IMR-90 (cell line): ENCODE measurements at regions not wholly inside any gene's neighbourhood (a gene's known extent, or its start where the extent isn't known, plus 50 kb on each side); places are given as distances from the start of the nearest gene placed in this dataset.
A peak's percentile ranks its signal among the peaks of the same experiment; 100 is the strongest.

Experiments used
- ATAC-seq: fragments of 200-7000 bp; cut with Tn5 transposase; 2 replicates; pipeline ENCODE4 v1.9.1; 2020; ENCODE audit warnings: low read depth, mild to moderate bottlenecking, moderate library complexity
- BruUV-seq: library from RNA; stranded (reverse); fragments of 400-500 nt; replicated peaks from 2 replicates; lab custom pipeline; 2021; lab: Mats Ljungman, UMichigan
- CTCF ChIA-PET: fragments of 300-600 bp; formaldehyde crosslinking; extraction: SDS; loops from one replicate; lab custom pipeline; 2021; ENCODE audit warnings: antibody characterized with exemption; lab: Yijun Ruan, JAX
- POLR2A ChIA-PET: fragments of 300-600 bp; sonication (Branson Sonifier 250); formaldehyde crosslinking; loops from one replicate; lab custom pipeline; 2022; ENCODE audit warnings: antibody characterized with exemption; ENCODE audit not compliant: unreplicated experiment; lab: Charles Lee
- DNase-seq: peaks from one replicate; pipeline ENCODE4 v3.0.0; 2013
- H2AFZ ChIP-seq: replicated peaks from 2 replicates; pipeline ENCODE3; 2013; ENCODE audit warnings: low read length, mild to moderate bottlenecking; ENCODE audit not compliant: poor library complexity
- H2AK5ac ChIP-seq: 2 replicates; pipeline ENCODE4 v1.6.1; 2013; ENCODE audit warnings: low read depth, low read length, inconsistent platforms
- H2AK9ac ChIP-seq: replicated peaks from 2 replicates; pipeline ENCODE3; 2013; ENCODE audit warnings: mild to moderate bottlenecking, low read depth, low read length, moderate library complexity; ENCODE audit not compliant: poor library complexity
- H2BK120ac ChIP-seq: 2 replicates; pipeline ENCODE4 v1.6.1; 2013; ENCODE audit warnings: low read depth, low read length, inconsistent platforms
- H2BK15ac ChIP-seq: 3 replicates; pipeline ENCODE4 v1.6.1; 2013; ENCODE audit warnings: low read depth, low read length, inconsistent platforms
- H2BK20ac ChIP-seq: 2 replicates; pipeline ENCODE4 v1.6.1; 2013; ENCODE audit warnings: low read depth, mild to moderate bottlenecking, inconsistent platforms, low read length, moderate library complexity
- H2BK5ac ChIP-seq: 2 replicates; pipeline ENCODE4 v1.6.1; 2013; ENCODE audit warnings: mild to moderate bottlenecking, low read depth, low read length, inconsistent platforms; ENCODE audit not compliant: poor library complexity, severe bottlenecking
- H3K14ac ChIP-seq: replicated peaks from 2 replicates; pipeline ENCODE4 v1.6.1; 2013; ENCODE audit warnings: low read depth, low read length, inconsistent platforms
- H3K18ac ChIP-seq: 2 replicates; pipeline ENCODE4 v1.6.1; 2013; ENCODE audit warnings: low read depth, low read length, control low read depth
- H3K23ac ChIP-seq: 2 replicates; pipeline ENCODE4 v1.6.1; 2013; ENCODE audit warnings: low read depth, low read length, inconsistent platforms
- H3K27ac ChIP-seq: 2 replicates; pipeline ENCODE4 v1.5.1; 2013; ENCODE audit warnings: mild to moderate bottlenecking, control low read depth, low read length; ENCODE audit not compliant: insufficient read depth
- H3K27me3 ChIP-seq: 2 replicates; pipeline ENCODE4 v1.6.1; 2013; ENCODE audit warnings: low read length; ENCODE audit not compliant: control insufficient read depth, insufficient read depth
- H3K36me3 ChIP-seq: 2 replicates; pipeline ENCODE4 v1.6.1; 2013; ENCODE audit warnings: low read length, mixed read lengths; ENCODE audit not compliant: control insufficient read depth, insufficient read depth
- H3K4ac ChIP-seq: 2 replicates; pipeline ENCODE4 v1.6.1; 2013; ENCODE audit warnings: low read depth, low read length, inconsistent platforms
- H3K4me1 ChIP-seq: 2 replicates; pipeline ENCODE4 v1.6.1; 2013; ENCODE audit warnings: low read length, mixed read lengths; ENCODE audit not compliant: control insufficient read depth, insufficient read depth
- H3K4me2 ChIP-seq: 2 replicates; pipeline ENCODE4 v1.6.1; 2013; ENCODE audit warnings: low read depth, mild to moderate bottlenecking, control low read depth, low read length, moderate library complexity
- H3K4me3 ChIP-seq: 2 replicates; pipeline ENCODE4 v1.5.1; 2013; ENCODE audit warnings: low read depth, mild to moderate bottlenecking, control low read depth, low read length, moderate library complexity; ENCODE audit not compliant: insufficient read depth
- H3K56ac ChIP-seq: 2 replicates; pipeline ENCODE4 v1.6.1; 2013; ENCODE audit warnings: low read length, inconsistent platforms; ENCODE audit not compliant: insufficient read depth; ENCODE audit errors: extremely low read depth
- H3K79me1 ChIP-seq, 2 experiments: 2 replicates each; pipeline ENCODE4 v1.6.1; 2013; ENCODE audit warnings: low read length in 2 of 2, inconsistent platforms in 1 of 2, low read depth in 1 of 2
- H3K9ac ChIP-seq: 2 replicates; pipeline ENCODE4 v1.6.1; 2013; ENCODE audit warnings: low read depth, low read length, control low read depth
- H3K9me1 ChIP-seq: 2 replicates; pipeline ENCODE4 v1.6.1; 2013; ENCODE audit warnings: low read length, inconsistent platforms; ENCODE audit not compliant: insufficient read depth
- H3K9me3 ChIP-seq: 2 replicates; pipeline ENCODE4 v1.6.1; 2013; ENCODE audit warnings: low read length; ENCODE audit not compliant: control insufficient read depth, insufficient read depth
- H4K20me1 ChIP-seq: 2 replicates; pipeline ENCODE4 v1.6.1; 2013; ENCODE audit warnings: low read length, inconsistent platforms; ENCODE audit not compliant: insufficient read depth
- H4K5ac ChIP-seq: 2 replicates; pipeline ENCODE4 v1.6.1; 2013; ENCODE audit warnings: mild to moderate bottlenecking, low read depth, low read length, control low read depth
- H4K8ac ChIP-seq, 2 experiments: 2 replicates each; pipeline ENCODE4 v1.6.1; 2013; ENCODE audit warnings: low read depth in 2 of 2, low read length in 2 of 2, control low read depth in 1 of 2, inconsistent platforms in 1 of 2
- H4K91ac ChIP-seq: 2 replicates; pipeline ENCODE4 v1.6.1; 2013; ENCODE audit warnings: low read depth, low read length, inconsistent platforms; ENCODE audit not compliant: insufficient read depth
- CEBPB ChIP-seq: IDR thresholded peaks from 2 replicates; pipeline ENCODE4 v1.6.1; 2012; ENCODE audit warnings: low read depth, low read length, improper control_type of control experiment
- FOS ChIP-seq: fragments of 150-350 bp; IDR thresholded peaks from 2 replicates; pipeline ENCODE4 v1.6.1; 2016; ENCODE audit warnings: low read depth, low read length
- MXI1 ChIP-seq: IDR thresholded peaks from 2 replicates; pipeline ENCODE4 v1.6.1; 2012; ENCODE audit warnings: low read depth, mild to moderate bottlenecking, low read length, moderate library complexity, borderline replicate concordance
- POLR2A ChIP-seq: IDR thresholded peaks from 2 replicates; pipeline ENCODE4 v1.6.1; 2012; ENCODE audit warnings: mild to moderate bottlenecking, low read depth, low read length
- SMC3 ChIP-seq: fragments of 150-350 bp; IDR thresholded peaks from 2 replicates; pipeline ENCODE4 v1.6.1; 2016; ENCODE audit warnings: low read depth, mild to moderate bottlenecking, antibody characterized with exemption, low read length, moderate library complexity
- WGBS, 2 experiments: methylation state at CpG; one replicate each; pipeline versions ENCODE4 v1.1.5 to v1.1.7; 2013; ENCODE audit warnings: missing lambda C conversion rate in 2 of 2; ENCODE audit not compliant: insufficient read length in 1 of 2; ENCODE audit errors: extremely low coverage in 2 of 2; 5-methylcytosine and 5-hydroxymethylcytosine counted together
- dilution Hi-C: fragments of 300-500 bp; cut with HindIII; formaldehyde crosslinking; loops from one replicate; pipeline ENCODE4 v1.14.3; 2018; ENCODE audit warnings: low sequenced_read_pairs; ENCODE audit not compliant: unreplicated experiment
- in situ Hi-C: fragments of 300-500 bp; cut with MboI; formaldehyde crosslinking; loops from 3 replicates; pipeline ENCODE4 v1.14.3; 2019; ENCODE audit warnings: low sequenced_read_pairs, inconsistent platforms, mixed read lengths
- intact Hi-C: fragments of 100-400 bp; cut with micrococcal nuclease; formaldehyde crosslinking; loops from 2 replicates; pipeline ENCODE4 v1.10.0; 2022
- TF ChIP-seq, protein P1 (sequence below): fragments of 150-350 bp; IDR thresholded peaks from 2 replicates; pipeline ENCODE4 v1.6.1; 2016; ENCODE audit warnings: low read depth, mild to moderate bottlenecking, low read length, moderate library complexity, borderline replicate concordance
- TF ChIP-seq, protein P2 (sequence below): conservative IDR thresholded peaks from 2 replicates; pipeline ENCODE4 v1.5.1; 2012; ENCODE audit warnings: mild to moderate bottlenecking, low read depth, low read length, improper control_type of control experiment
- TF ChIP-seq, protein P3 (sequence below): fragments of 150-350 bp; IDR thresholded peaks from 2 replicates; pipeline ENCODE4 v1.6.1; 2017; ENCODE audit warnings: mild to moderate bottlenecking, antibody characterized with exemption, low read length, low read depth

DNA sequence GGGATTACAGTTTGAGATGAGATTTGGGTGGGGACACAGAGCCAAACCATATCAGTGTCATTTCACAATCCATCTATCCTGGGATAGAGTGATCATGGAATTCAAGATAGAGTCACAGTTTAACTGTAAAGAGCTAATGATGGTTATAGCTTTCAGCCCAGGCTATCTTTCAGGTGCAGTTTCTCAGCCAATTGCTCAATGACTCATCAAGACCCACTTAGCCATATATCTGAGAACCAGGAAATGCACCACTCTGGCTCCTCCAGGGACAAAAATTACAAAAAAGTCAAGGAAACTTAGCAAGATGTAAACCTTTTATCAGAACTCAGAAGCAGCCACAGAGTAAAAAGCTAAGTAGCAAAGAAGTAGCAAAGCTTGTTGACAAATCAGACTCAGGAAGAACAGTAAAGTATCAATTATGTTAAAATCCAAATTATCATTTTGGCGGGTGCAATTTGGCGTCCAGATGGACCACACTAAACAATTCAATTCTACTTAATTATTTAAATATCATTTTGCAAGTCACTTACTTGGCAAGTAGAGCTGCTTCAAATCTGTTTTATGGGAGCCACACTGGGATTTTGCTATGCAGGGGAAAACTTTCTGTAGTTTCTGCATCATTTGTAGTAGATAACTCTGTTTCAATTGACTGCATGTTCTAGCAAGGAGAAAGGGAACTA is 169.4 kb downstream of the TLE1 start:
- H3K27ac ChIP-seq, result no peak overlapping the region
- no peak overlapping the region for H4K91ac ChIP-seq
- ChIA-PET CTCF (interaction anchor here (0.6 to 0.9 kb wide), 2 partner anchors 27 to 206 kb away, joined by 3 to 4 read pairs; no protein-coding TSS in a partner anchor), POLR2A (no interaction called here)
- H2AK9ac ChIP-seq, result no peak overlapping the region
- no peak overlapping the region for H2BK5ac ChIP-seq
- DNase-seq (peak; percentile 13), ATAC-seq (no peak)
- H2AFZ ChIP-seq, result no peak overlapping the region
- in situ Hi-C loops (loop anchor here (25.0 kb wide), 1 partner anchor 1442 kb away; no protein-coding TSS in a partner anchor), intact Hi-C loops (loop anchor here (10.0 kb wide), 2 partner anchors 325 to 1085 kb away; no protein-coding TSS in a partner anchor), dilution Hi-C loops (no loop called here)
- H3K27me3 ChIP-seq, result no peaks in the 10 kb centered on the region
- H2AK5ac ChIP-seq, result no peak overlapping the region
- no peak overlapping the region for H4K5ac ChIP-seq
- H3K4me2 ChIP-seq, result no peak overlapping the region
- no TSS peak for BruUV-seq
- no peak overlapping the region for H3K23ac ChIP-seq
- H4K8ac ChIP-seq, result no peak overlapping the region
- no peaks in the 10 kb centered on the region for H4K20me1 ChIP-seq
- H3K9me3 ChIP-seq, result no peaks in the 10 kb centered on the region
- H3K14ac ChIP-seq, result no peak overlapping the region
- no peak overlapping the region for H2BK15ac ChIP-seq
- no peak for TF ChIP-seq SMC3
- TF ChIP-seq CEBPB, result no peak
- TF ChIP-seq POLR2A, result no peak
- TF ChIP-seq, protein P1, sequence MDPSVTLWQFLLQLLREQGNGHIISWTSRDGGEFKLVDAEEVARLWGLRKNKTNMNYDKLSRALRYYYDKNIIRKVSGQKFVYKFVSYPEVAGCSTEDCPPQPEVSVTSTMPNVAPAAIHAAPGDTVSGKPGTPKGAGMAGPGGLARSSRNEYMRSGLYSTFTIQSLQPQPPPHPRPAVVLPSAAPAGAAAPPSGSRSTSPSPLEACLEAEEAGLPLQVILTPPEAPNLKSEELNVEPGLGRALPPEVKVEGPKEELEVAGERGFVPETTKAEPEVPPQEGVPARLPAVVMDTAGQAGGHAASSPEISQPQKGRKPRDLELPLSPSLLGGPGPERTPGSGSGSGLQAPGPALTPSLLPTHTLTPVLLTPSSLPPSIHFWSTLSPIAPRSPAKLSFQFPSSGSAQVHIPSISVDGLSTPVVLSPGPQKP, result no peak
- TF ChIP-seq, protein P2, sequence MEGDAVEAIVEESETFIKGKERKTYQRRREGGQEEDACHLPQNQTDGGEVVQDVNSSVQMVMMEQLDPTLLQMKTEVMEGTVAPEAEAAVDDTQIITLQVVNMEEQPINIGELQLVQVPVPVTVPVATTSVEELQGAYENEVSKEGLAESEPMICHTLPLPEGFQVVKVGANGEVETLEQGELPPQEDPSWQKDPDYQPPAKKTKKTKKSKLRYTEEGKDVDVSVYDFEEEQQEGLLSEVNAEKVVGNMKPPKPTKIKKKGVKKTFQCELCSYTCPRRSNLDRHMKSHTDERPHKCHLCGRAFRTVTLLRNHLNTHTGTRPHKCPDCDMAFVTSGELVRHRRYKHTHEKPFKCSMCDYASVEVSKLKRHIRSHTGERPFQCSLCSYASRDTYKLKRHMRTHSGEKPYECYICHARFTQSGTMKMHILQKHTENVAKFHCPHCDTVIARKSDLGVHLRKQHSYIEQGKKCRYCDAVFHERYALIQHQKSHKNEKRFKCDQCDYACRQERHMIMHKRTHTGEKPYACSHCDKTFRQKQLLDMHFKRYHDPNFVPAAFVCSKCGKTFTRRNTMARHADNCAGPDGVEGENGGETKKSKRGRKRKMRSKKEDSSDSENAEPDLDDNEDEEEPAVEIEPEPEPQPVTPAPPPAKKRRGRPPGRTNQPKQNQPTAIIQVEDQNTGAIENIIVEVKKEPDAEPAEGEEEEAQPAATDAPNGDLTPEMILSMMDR, result no peak
- TF ChIP-seq, protein P3, sequence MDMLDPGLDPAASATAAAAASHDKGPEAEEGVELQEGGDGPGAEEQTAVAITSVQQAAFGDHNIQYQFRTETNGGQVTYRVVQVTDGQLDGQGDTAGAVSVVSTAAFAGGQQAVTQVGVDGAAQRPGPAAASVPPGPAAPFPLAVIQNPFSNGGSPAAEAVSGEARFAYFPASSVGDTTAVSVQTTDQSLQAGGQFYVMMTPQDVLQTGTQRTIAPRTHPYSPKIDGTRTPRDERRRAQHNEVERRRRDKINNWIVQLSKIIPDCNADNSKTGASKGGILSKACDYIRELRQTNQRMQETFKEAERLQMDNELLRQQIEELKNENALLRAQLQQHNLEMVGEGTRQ, result no peak
- TF ChIP-seq MXI1, result no peak
- TF ChIP-seq FOS, result no peak
- H3K36me3 ChIP-seq, result no peaks in the 10 kb centered on the region
- no peak overlapping the region for H3K4me3 ChIP-seq
- no peak overlapping the region for H2BK120ac ChIP-seq
- H3K4me1 ChIP-seq, result no peaks in the 10 kb centered on the region
- H3K9me1 ChIP-seq, result no peaks in the 10 kb centered on the region
- H3K56ac ChIP-seq, result no peak overlapping the region
- no peak overlapping the region for H3K4ac ChIP-seq
- no CpG with 5 or more reads among the region's 2 CpGs for WGBS, 2 experiments
- no peak overlapping the region for H2BK20ac ChIP-seq
- H3K9ac ChIP-seq, result no peak overlapping the region
- no peaks in the 10 kb centered on the region for H3K79me1 ChIP-seq
- no peak overlapping the region for H3K18ac ChIP-seq
